Gastrocnemius medialis (tissue), 4 donors: ENCODE measurements at regions not wholly inside any gene's neighbourhood (a gene's known extent, or its start where the extent isn't known, plus 50 kb on each side); places are given as distances from the start of the nearest gene placed in this dataset.

Experiments
- CTCF ChIP-seq, 5 experiments: fragments of 450-650 bp in 3 of 5; fragments of 200-600 bp in 2 of 5; sonication (generic) in 2 of 5; IDR thresholded peaks in 4 of 5; conservative IDR thresholded peaks in 1 of 5; 1 replicate in 4 of 5; 2 replicates in 1 of 5; pipeline ENCODE4 v1.5.1; 2016 to 2019; ENCODE audit warnings: antibody characterized with exemption in 5 of 5, mild to moderate bottlenecking in 3 of 5, moderate library complexity in 3 of 5
- POLR2A ChIP-seq, 2 donors: fragments of 450-650 bp; IDR thresholded peaks; one replicate each; pipeline ENCODE4 v1.6.1; 2017; ENCODE audit warnings: antibody characterized with exemption in 2 of 2, mild to moderate bottlenecking in 2 of 2, moderate library complexity in 2 of 2

- TF ChIP-seq CTCF (IDR thresholded peaks at IDR 0.05 in 4 of 5, conservative IDR thresholded peaks at IDR 0.05 in 1 of 5), result no peak
- no peak for TF ChIP-seq POLR2A (IDR thresholded peaks at IDR 0.05)
Observed at GRCh38 chr12:60935981-60936761, 1324.0 kb upstream of the USP15 start.
